ENCODE measurements at regions not wholly inside any gene's neighbourhood (a gene's known extent, or its start where the extent isn't known, plus 50 kb on each side); places are given as distances from the start of the nearest gene placed in this dataset.

- TF ChIP-seq POLR2A (IDR thresholded peaks at IDR 0.05) (no peak), CTCF (IDR thresholded peaks at IDR 0.05) (no peak), POLR2AphosphoS5 (IDR thresholded peaks at IDR 0.05) (no peak)
Observed at GRCh38 chr3:117631781-117632180, 922.2 kb downstream of the TUSC7 start.

Data from prostate gland (tissue), 2 donors.